Activated gamma-delta T cell treated with Interleukin-2 at 50 U/mL for 16 hours (primary cell): ENCODE measurements at regions not wholly inside any gene's neighbourhood (a gene's known extent, or its start where the extent isn't known, plus 50 kb on each side); places are given as distances from the start of the nearest gene placed in this dataset.
"Not testable (repeated sequence)": the region's sequence is repeated elsewhere in the genome, so short reads cannot be mapped to it uniquely, and the experiment has no call there.

Experiments
- DNase-seq: peaks from one replicate; pipeline ENCODE4 v3.0.0-alpha.2; 2020

DNA sequence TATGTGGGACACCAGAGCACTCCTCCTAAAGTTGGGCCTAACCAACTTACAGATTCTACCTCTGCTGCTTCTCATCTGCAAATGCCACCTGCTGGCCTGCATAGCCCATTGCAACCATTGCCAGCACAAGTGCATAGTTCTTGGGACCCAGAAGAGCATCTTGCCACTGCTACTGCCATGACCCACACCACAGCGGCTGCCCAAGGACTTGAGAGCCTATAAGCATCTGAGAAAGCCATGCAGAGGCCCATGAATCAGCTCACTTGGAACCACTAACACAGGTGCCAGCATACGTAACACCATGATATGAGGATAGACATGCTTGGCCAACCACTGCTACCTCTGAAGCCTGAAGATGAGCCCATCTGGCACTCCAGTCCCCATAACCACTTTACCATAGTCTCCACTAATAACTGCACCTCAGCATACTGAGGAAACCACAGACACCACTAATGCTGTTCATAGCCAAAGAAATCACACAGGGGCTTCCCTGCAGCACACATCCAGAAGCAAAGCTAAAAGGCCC, 258.1 kb upstream of the AGTR2 start:
- DNase-seq: no peak

DNA sequence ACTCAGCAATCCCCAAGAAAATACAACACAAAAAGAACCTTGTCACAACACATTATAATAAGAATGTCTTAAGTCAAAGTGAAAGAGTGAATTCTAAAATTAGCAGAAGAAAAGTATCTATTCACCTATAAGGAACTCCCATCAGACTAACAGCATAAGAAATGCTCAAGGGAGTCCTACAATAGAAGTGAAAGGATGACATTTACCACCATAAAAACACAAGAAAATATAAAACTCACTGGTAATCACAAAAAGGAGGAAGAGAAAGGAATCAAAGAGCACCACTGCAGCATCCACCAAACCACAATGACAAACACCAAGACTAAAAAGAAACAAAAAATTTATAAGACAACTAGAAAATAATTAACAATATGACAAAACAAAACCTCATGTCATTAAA, 257.0 kb upstream of the AGTR2 start:
- DNase-seq: no peak

DNA sequence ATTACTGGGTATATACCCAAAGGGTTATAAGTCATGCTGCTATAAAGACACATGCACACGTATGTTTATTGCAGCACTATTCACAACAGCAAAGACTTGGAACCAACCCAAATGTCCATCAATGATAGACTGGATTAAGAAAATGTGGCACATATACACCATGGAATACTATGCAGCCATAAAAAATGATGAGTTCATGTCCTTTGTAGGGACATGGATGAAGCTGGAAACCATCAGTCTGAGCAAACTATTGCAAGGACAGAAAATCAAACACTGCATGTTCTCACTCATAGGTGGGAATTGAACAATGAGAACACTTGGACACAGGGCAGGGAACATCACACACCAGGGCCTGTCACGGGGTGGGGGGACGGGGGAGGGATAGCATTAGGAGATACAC, 254.9 kb upstream of the AGTR2 start:
- DNase-seq: not testable (repeated sequence)

DNA sequence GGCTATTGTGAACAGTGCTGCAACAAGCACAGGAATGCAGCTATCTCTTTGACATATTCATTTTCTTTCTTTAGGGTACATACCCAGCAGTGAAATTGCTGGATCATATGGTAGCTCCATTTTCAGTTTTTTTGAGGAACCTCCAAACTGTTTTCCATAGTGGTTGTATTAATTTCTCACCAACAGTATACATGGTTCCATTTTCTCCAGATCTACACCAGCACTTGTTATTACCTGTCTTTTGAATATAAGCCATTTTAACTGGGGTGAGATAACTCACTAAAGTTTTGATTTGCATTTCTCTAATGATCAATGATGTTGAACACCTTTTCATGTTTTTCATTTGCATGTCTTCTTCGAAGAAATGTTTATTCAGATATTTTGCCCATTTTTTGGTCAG, 241.1 kb upstream of the AGTR2 start:
- DNase-seq: no peak

DNA sequence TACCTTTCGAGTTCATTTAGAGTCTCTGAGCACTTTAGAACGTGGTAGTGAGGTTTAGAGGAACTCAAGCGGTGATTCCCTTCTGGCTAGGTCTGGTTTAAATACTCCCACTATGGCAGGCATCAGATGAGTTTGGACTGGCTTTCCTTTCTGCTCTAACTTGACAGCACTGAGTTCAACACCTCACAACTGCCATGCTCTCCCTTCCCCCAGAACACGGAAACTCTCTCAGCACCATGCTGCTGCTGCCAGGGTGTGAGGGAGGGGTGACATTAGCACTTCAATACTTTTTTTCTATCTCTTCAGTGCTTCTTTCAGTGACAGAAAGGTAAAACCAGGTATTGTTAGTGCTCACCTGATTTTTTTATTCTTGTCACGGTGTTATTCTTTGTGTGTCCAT, 234.5 kb upstream of the AGTR2 start:
- DNase-seq: no peak

DNA sequence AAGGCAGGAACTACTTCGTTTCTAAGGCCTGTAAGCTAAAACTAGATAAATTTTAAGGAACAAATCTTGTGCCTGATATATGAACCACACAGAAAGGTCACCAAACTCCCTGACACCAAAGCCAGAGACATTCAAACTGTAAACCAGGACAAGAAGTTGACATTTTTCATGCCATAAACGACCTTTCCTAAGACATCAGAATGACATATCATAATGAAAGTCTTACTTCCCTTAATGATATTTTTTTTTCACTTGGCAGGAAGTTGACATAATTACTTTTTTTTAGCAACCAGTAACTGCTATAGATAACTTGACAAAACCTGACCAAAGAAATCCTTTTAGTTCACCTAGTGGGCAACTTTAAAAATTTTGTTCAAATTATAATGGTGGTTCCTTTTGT, 231.5 kb upstream of the AGTR2 start:
- no peak for DNase-seq

DNA sequence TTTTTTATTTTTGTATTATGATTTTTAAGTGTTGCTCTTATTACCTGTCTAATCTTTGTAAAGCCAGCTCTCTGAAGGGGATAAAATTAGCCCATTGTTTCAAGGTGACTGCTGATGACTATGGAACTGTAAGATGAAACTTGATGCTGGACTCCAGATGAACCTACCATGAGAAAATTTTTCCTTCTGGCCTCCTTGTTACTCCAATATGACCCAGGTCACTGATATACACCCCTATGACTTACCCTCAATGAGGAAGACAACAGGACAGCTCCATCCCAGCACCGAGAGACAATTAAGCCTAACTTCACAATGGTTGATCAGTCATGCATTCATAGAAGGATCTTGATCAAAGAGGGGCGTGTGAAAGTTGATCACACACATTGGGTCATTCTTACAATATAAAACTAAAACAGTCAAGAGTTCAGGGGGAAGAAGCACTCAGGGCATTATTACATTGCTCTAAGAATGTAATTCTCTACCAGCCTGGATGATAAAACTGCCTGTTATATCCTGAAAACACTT, 230.8 kb upstream of the AGTR2 start:
- DNase-seq: no peak

DNA sequence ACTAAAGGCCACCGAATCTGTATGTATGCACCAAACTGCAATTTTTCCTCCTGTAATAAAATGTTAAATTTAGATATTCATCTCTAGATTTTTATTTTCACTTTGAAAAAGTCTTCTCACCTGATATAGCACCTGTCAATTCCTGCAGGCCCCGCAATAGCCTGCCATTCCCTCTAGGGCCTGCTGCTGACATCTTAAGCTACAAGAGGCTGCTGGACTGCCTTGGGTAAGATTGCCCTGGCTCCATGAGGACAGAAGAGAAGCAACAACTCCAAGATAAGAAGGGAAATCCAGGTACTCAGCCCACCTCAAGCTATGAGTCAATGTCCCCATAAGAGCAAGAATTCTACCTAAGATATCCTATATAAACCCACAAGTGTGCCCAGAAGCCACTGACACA, 230.2 kb upstream of the AGTR2 start:
- no peak for DNase-seq

DNA sequence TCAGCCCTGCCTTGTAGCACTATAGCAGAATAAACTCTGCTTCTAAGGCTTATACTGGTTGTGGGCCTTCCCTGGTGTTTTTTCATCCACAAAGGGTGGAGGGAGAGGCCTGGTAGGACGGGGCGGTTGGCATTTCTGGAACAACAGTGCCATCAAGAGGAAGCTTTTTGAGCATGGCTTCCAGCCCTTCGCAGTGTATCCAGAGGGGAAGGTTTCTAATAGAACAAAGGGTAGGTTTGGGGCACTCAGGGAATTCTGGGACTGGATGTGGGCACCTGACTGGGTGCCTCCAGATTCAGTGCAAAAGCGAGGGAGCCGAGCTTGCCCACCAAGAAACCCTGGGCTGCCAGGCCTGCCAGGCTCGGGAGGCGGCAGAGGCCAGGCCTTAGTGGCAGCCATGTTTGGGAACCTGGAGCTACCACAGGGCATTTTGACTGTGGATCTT, 229.6 kb upstream of the AGTR2 start:
- no peak for DNase-seq

DNA sequence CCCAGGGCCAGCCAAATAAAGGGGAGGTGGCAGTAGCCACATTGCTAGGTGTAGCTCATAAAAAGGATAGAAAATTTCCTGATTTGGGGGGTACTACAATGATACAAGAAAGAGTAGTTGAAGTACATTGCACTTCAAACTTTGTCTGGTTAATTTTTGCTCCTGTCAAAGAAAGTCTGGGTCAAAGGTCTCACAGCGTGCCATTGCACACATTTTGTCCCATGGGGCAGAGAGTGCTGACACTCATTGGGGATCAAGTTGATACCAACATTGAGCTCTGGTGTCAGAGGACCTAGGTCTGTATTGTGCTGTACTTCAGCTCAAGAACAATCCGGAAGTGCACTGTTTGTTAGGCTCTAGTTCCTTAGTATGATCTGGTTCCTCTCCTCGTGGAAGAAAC, 229.2 kb upstream of the AGTR2 start:
- no peak for DNase-seq

DNA sequence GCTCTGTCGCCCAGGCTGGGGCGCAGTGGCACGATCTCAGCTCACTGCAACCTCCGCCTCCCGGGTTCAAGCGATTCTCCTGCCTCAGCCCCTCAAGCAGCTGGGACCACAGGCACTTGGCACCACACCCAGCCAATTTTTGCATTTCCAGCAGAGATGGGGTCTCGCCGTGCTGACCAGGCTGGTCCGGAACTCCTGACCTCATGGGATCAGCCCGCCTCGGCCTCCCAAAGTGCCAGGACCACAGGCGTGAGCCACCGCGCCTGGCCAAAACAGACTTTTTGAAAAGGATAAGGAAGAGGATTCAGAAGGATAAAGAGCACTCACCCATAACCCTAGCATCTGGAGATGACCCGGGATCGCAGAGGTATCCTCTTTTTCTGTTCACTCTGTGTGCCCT, 224.5 kb upstream of the AGTR2 start:
- no peak for DNase-seq

DNA sequence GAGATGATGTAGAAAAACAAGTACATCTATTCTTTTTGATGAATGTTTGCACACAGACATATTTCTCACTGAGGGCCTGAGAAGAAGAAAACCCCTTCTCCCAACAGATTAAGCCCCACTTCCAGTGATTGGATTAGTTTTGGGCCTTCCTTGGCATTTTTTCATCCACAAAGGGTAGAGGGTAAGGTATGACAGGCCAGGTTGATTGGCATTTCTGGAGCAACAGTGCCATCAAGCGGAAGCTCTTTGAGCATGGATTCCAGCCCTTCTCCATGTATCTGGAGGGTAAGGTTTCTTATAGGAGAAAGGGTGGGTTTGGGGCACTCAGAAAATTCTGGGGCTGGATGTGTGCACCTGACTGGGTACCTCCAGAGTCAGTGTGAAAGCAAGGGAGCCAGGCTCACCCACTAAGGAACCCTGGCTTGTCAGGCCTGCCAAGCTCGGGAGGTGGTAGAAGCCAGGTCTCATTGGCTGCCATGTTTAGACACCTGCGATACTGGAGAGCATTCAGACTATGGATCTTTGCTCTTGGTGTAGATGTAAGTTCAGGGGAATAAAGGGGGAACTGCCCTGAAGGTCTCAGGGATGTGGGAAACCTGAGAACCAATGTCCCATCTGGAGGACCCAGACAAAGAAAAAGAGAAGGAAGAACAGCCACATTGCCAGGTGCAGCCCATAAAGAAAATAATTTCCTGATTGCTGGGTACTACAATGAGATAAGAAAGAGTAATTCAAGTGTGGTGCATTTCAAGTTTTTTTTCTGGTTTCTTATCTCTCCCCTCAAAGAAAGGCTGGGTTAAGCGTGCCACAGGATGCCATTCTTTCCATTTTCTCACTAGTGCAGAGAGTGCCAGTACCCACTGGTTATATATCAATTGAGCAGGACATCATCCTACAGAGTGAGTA, 222.3 kb upstream of the AGTR2 start:
- DNase-seq: no peak

DNA sequence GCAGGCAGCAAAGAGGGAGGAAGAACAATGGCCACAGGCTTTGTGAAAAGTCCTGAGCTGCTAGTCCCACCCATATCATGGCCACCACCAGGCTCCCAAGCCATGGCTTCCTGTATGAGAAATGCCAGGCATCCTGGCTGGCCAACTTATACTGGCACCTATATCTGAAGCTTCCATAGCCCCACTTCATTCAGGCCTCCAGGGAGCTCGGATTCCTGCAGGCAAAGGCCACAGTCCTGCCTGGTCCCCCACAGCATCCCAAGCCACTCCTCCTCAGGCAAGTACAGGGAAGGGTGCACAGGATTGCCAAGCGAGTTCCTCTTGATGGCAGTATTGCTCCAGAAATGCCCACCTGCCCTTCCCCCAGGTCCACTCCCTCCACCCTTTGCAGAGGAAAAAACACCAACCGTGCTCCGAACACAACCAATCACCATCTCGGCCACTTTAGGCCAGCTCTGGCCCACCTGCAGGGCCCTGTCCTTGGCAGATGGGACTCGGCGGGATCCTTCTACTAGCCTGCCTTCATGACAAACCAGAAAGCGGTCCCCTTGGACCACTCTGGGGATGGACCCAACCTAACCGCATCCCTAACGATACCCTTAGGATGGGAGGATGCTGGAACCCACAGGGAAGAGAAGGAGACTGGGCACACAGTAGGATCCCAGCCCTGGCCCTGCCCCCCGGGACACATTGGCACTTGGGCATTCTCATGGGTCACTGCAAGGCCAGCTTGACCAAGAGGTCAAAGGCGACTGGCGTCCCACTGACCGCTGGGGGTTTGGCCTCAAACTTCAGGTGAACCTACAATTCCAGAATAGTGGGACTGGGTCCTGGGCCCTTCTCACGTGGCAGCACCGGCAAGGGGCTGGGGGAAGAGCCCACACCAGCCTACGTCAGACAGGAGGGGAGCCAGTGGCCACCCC, 220.4 kb upstream of the AGTR2 start:
- no peak for DNase-seq

DNA sequence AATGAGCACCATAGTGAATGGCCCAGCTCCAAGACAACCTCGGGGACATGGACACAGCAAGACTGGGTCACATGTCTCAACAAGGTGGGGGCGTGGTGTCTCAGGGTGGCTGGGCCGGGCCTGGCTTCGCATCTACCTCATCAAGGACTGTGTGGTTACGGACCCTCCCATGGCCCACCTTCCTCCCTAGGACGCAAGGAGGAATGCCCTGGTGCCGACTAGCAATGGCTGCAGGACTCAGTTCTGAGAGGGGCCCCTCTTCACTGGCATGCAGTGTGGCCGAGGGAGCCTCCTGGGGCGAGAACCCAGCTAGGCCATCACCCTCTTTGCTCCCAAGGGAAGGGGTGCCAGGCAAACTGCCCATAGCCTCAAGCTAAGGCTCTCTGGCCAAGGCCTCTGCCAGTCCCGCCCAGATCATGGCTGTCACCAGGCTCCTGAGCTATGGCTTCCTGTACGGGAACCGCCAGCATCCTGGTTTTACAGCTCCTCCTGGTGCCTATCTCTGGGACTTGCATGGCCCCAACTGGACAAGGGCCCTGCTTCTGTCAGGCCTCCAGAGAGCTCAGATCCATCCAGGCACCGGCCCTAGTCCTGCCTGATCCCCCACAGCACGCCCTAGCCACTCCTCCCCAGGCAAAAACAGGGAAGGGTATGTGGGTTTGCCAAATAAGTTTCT, 218.0 kb upstream of the AGTR2 start:
- no peak for DNase-seq

DNA sequence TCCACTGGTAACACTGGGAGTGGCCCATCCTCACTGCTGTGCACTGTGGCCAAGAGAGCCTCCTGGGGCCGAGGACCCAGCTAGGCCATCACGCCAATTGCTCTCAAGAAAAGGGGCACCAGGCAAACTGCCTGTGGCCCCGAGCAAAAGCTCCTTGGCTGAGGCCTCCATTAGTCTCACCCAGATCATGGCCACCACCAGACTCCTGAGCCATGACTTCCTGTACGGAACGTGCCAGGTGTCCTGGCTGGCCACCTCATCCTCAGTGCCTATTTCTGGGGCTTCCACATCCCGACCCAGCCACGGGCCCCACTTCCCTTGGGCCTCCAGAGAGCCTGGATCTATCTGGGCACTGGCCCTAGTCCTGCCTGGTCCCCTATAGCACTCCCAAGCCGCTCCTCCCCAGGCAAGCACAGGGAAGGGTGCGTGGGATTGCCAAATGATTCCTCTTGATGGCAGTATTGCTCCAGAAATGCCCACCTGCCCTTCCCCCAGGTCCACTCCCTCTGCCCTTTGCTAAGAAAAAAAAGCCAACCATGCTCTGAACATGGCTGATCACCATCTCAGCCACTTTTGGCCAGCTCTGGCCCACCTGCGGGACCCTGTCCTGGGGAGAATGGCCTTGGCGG, 212.6 kb upstream of the AGTR2 start:
- DNase-seq: no peak

DNA sequence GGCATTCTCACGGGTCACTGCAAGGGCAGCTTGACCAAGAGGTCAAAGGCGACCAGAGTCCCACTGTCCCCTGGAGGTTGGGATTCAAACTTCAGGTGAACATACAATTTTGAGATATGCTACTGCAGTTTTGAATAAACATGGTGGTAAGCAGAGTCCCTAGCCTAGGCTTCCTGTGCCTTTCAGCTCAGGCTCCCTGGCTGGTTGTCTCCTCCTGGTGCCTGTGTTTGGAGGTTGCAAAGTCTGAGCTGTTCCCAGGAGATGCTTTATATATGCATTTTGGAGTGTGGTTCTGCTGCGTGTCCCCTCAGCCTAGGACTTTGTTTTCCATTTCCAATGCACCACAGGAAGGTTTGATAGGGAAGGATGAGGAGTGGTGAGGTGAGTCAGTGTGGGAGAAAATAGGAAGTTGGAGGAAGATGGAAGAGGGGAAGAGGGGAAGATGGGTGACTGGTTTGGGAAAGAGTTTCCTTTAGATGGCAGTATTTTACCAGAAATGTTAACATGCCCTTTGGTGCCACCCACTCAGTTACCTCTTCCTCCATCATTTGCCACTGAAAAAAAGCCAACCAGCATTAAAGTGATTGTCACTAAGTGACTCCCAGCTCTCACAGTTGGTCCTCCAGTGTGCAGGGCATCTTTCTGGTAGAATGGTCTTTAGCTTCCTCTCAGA, 211.7 kb upstream of the AGTR2 start:
- no peak for DNase-seq

DNA sequence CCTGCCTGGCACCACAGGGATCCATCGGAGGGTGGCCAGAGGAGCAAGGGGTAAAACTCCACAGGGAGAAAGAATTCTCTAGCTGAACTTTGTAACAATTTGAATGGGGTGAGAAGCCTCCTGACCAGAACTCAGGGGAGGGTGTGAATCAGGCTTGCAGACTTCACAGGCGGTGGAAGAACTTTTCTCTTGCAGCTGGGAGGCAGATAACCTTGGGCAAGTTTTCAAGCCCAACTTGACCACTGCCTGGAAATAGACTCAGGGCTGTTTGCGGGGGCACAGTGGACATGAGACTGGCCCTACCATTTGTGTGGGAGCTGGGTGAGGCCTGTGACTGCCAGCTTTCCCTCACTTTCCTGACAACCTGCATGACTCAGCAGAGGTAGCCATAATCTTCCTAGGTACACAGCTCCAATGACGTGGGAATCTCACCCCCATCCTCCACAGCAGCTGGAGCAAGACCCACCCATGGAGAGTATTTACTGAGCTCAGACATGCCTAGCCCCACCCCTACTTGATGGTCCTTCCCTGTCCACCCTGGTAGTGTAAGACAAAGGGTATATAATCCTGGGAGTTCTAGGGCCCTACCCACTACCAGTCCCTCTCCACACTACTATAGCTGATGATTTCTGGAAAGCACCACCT, 210.0 kb upstream of the AGTR2 start:
- DNase-seq: no peak

DNA sequence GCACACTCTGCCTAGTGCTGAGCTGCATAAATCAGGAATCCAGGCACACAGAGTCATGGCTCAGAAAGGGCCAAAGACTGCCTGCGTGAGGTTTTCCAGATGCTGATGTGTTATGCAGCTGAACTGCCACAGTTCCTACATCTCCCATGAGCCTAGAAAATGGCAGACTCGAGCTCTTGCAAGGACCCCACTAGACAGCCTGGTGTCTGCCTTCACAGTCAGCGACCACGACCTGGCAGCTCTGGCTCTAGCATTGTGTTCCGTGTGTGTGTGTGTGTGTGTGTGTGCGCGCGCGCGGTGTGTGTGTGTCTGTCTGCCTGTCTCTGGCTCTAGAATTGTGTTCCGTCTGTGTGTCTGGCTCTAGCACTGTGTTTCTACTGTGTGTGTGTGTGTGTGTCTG, 203.6 kb upstream of the AGTR2 start:
- DNase-seq: no peak

DNA sequence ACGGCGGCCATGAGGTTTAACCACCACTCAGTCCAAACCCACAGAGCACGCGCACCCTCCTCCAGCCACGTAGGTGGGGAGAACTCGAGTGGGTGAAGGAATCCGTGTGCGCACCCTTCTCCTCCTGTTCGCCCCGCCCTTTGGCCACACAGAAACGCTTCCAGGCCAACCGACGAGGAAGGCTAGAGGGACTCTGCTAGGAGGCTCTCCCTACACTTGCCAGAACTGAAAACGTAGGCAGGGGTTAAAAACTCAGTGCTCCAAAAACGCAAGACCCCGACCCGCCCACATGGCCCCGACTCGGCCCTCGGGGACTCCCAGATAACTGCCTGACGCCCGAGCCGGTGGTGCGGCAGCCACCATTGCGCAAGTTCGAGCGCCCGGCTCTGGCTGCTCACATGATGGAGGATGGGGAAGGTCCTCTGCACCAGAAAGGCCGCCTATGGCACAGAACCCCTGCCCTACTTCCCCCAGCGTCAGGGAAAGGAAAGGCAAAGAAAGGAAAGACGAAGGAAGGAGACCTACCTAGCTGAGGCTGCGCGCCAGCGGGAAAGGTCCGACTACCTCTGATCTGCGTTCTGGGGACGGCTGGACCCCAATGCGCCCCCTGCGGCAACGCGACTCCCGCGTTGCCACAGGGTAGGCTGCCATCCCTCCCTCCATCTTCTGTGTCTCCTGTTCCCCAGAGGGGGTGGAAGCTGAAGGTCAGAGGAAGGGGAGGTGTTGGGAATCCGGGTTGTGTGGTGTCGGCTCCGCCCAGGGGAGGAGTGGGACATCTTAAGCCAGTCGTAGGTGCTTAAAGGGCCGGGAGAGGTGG, 201.9 kb upstream of the AGTR2 start:
- DNase-seq: no peak

DNA sequence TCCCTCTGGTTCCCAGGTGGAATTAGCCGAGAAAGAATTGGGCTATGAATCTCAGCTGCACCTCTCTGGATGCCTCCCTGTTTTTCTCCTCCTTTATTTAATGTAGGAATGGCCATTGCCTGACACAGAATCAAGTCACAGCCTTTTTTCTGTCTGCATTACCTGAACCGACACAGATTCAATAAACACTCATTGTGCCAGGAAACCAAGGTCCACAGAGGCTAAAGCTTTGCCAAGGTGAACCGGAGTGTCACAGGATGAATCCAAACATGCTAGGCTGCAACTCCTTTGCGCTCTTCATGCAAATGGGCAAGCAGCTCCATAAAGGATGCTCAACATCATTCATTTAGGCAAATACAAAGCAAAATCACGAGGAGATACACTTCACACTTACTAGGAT, 199.8 kb upstream of the AGTR2 start:
- DNase-seq: no peak
